HL-60 (cell line): ENCODE measurements at regions not wholly inside any gene's neighbourhood (a gene's known extent, or its start where the extent isn't known, plus 50 kb on each side); places are given as distances from the start of the nearest gene placed in this dataset.

Experiments used
- DNase-seq, 2 experiments: peaks; one replicate each; pipeline ENCODE4 v3.0.0-alpha.2; 2010 to 2020; ENCODE audit warnings: low read depth in 1 of 2, low spot score in 1 of 2
- H3K27ac ChIP-seq: fragments of 250-450 bp; sonication (Bioruptor Pico); replicated peaks from 2 replicates; pipeline ENCODE4 v1.5.1; 2020; ENCODE audit warnings: mild to moderate bottlenecking, moderate library complexity
- H3K27me3 ChIP-seq: fragments of 250-450 bp; sonication (Bioruptor Pico); 2 replicates; pipeline ENCODE4 v1.5.1; 2021; ENCODE audit warnings: mild to moderate bottlenecking, moderate library complexity; ENCODE audit not compliant: insufficient read depth, poor library complexity, severe bottlenecking
- H3K4me3 ChIP-seq: replicated peaks from 2 replicates; pipeline ENCODE4 v1.5.1; 2011; ENCODE audit warnings: mild to moderate bottlenecking, control low read depth, low read length; ENCODE audit not compliant: insufficient read depth
- CTCF ChIP-seq: IDR thresholded peaks from one replicate; pipeline ENCODE4 v1.5.1; 2011; ENCODE audit warnings: low read length, control low read depth, inconsistent platforms; ENCODE audit not compliant: insufficient read depth
- GABPA ChIP-seq: IDR thresholded peaks from 2 replicates; pipeline ENCODE4 v1.6.1; 2012; ENCODE audit warnings: low read depth
- POLR2AphosphoS5 ChIP-seq: IDR thresholded peaks from 2 replicates; pipeline ENCODE4 v1.6.1; 2012; ENCODE audit warnings: low read depth
- SPI1 ChIP-seq: IDR thresholded peaks from 2 replicates; pipeline ENCODE4 v1.6.1; 2012; ENCODE audit warnings: low read depth, mild to moderate bottlenecking, borderline replicate concordance
- TF ChIP-seq, protein P1 (sequence below): IDR thresholded peaks from 2 replicates; pipeline ENCODE4 v1.6.1; 2012; ENCODE audit warnings: low read depth; ENCODE audit not compliant: insufficient replicate concordance

DNA sequence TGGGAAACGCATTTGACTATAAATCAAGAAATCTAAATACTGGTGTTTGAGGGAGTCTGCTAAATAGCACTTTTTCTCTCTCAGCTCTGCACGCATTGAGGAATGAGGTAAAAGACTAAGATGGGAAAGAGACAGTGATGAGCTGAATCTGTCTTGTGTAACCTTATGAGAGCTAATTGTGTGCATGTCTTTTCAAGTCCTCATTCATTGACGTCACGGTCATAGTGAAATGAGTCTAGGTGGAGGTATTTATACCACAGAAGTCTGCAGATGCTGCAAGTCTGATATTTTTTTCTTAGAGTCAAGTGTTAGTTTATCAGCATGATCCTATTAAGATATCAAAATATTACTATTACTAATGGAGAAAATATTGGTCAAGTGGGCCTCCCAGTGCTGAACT, 361.5 kb upstream of the HS3ST1 start:
- Histone ChIP-seq H3K4me3 (no peak overlapping the region), H3K27ac (no peak overlapping the region), H3K27me3 (no peaks in the 10 kb centered on the region)
- TF ChIP-seq SPI1 (no peak), GABPA (no peak), CTCF (no peak), POLR2AphosphoS5 (no peak)
- TF ChIP-seq, protein P1, sequence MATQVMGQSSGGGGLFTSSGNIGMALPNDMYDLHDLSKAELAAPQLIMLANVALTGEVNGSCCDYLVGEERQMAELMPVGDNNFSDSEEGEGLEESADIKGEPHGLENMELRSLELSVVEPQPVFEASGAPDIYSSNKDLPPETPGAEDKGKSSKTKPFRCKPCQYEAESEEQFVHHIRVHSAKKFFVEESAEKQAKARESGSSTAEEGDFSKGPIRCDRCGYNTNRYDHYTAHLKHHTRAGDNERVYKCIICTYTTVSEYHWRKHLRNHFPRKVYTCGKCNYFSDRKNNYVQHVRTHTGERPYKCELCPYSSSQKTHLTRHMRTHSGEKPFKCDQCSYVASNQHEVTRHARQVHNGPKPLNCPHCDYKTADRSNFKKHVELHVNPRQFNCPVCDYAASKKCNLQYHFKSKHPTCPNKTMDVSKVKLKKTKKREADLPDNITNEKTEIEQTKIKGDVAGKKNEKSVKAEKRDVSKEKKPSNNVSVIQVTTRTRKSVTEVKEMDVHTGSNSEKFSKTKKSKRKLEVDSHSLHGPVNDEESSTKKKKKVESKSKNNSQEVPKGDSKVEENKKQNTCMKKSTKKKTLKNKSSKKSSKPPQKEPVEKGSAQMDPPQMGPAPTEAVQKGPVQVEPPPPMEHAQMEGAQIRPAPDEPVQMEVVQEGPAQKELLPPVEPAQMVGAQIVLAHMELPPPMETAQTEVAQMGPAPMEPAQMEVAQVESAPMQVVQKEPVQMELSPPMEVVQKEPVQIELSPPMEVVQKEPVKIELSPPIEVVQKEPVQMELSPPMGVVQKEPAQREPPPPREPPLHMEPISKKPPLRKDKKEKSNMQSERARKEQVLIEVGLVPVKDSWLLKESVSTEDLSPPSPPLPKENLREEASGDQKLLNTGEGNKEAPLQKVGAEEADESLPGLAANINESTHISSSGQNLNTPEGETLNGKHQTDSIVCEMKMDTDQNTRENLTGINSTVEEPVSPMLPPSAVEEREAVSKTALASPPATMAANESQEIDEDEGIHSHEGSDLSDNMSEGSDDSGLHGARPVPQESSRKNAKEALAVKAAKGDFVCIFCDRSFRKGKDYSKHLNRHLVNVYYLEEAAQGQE = no peak
- no peak for DNase-seq

- H3K4me3 ChIP-seq = no peak overlapping the region
- no peaks in the 10 kb centered on the region for H3K27me3 ChIP-seq
- no peak overlapping the region for H3K27ac ChIP-seq
- no peak for TF ChIP-seq POLR2AphosphoS5
- no peak for TF ChIP-seq SPI1
- no peak for TF ChIP-seq GABPA
- TF ChIP-seq, protein P1 = no peak
- no peak for TF ChIP-seq CTCF
- DNase-seq = no peak
Measured at GRCh38 chr4:11783588-11783987, 354.9 kb upstream of the HS3ST1 start.

GRCh38 chr4:11782859-11783258, 354.2 kb upstream of the HS3ST1 start:
- Histone ChIP-seq H3K4me3 (no peak overlapping the region), H3K27me3 (no peaks in the 10 kb centered on the region), H3K27ac (no peak overlapping the region)
- TF ChIP-seq CTCF = no peak
- TF ChIP-seq, protein P1 = no peak
- no peak for TF ChIP-seq GABPA
- no peak for TF ChIP-seq POLR2AphosphoS5
- no peak for TF ChIP-seq SPI1
- DNase-seq = no peak
